CD4-positive, alpha-beta memory T cell (primary cell): ENCODE measurements at regions not wholly inside any gene's neighbourhood (a gene's known extent, or its start where the extent isn't known, plus 50 kb on each side); places are given as distances from the start of the nearest gene placed in this dataset.

Experiments used
- CTCF ChIA-PET: fragments of 350-600 bp; sonication (Branson Sonifier 250); formaldehyde crosslinking; loops from one replicate; lab custom pipeline; 2021; ENCODE audit warnings: inconsistent platforms; ENCODE audit not compliant: partially characterized antibody; lab: Charles Lee
- POLR2A ChIA-PET: fragments of 350-600 bp; sonication (Branson Sonifier 250); formaldehyde crosslinking; loops from one replicate; lab custom pipeline; 2021; ENCODE audit not compliant: partially characterized antibody; lab: Charles Lee
- DNase-seq, 5 donors: peaks; one replicate each; pipeline versions ENCODE4 v3.0.0 to v3.0.0-alpha.2; 2020 to 2022; ENCODE audit warnings: mixed read lengths in 1 of 5
- H3K27ac ChIP-seq: one replicate; pipeline ENCODE4 v1.7.0; 2013; ENCODE audit warnings: low read depth, low read length
- H3K27me3 ChIP-seq: 2 replicates; pipeline ENCODE4 v1.7.0; 2013; ENCODE audit warnings: mild to moderate bottlenecking, low read length, moderate library complexity; ENCODE audit not compliant: insufficient read depth
- H3K36me3 ChIP-seq: 2 replicates; pipeline ENCODE4 v1.7.0; 2013; ENCODE audit warnings: mild to moderate bottlenecking, low read length, moderate library complexity; ENCODE audit not compliant: insufficient read depth
- H3K4me1 ChIP-seq: 2 replicates; pipeline ENCODE4 v1.7.0; 2013; ENCODE audit warnings: mild to moderate bottlenecking, low read length, moderate library complexity; ENCODE audit not compliant: insufficient read depth
- H3K4me3 ChIP-seq, 2 donors: one replicate each; pipeline ENCODE4 v1.7.0; 2013; ENCODE audit warnings: low read length in 2 of 2, mild to moderate bottlenecking in 1 of 2
- H3K9me3 ChIP-seq, 2 donors: one replicate each; pipeline ENCODE4 v1.7.0; 2013; ENCODE audit warnings: low read length in 2 of 2, control low read depth in 1 of 2; ENCODE audit not compliant: control insufficient read depth in 1 of 2
- H3K27ac Mint-ChIP-seq, 7 donors: one replicate each; pipeline ENCODE4 v1.8.0; 2020 to 2021; ENCODE audit warnings: mixed read lengths in 7 of 7, mild to moderate bottlenecking in 6 of 7, inconsistent platforms in 3 of 7, moderate library complexity in 3 of 7
- H3K27me3 Mint-ChIP-seq, 2 donors: one replicate each; pipeline ENCODE4 v1.8.0; 2020 to 2021; ENCODE audit warnings: mixed read lengths in 2 of 2
- H3K36me3 Mint-ChIP-seq, 2 donors: one replicate each; pipeline ENCODE4 v1.8.0; 2020 to 2021; ENCODE audit warnings: mixed read lengths in 2 of 2, inconsistent platforms in 1 of 2, mild to moderate bottlenecking in 1 of 2
- H3K4me1 Mint-ChIP-seq, 4 donors: one replicate each; pipeline ENCODE4 v1.8.0; 2020 to 2021; ENCODE audit warnings: mixed read lengths in 4 of 4, mild to moderate bottlenecking in 1 of 4
- H3K4me3 Mint-ChIP-seq, 8 donors: one replicate each; pipeline ENCODE4 v1.8.0; 2020 to 2021; ENCODE audit warnings: mixed read lengths in 8 of 8, mild to moderate bottlenecking in 7 of 8, moderate library complexity in 6 of 8, inconsistent platforms in 3 of 8
- H3K9me3 Mint-ChIP-seq, 8 donors: one replicate each; pipeline ENCODE4 v1.8.0; 2020 to 2021; ENCODE audit warnings: mixed read lengths in 8 of 8, mild to moderate bottlenecking in 5 of 8, inconsistent platforms in 3 of 8, moderate library complexity in 1 of 8
- intact Hi-C: fragments of 100-400 bp; cut with micrococcal nuclease; formaldehyde crosslinking; loops from one replicate; pipeline ENCODE4 v1.15.1; 2023

GRCh38 chr22:49422701-49423100 lies 405.0 kb downstream of the BRD1 start:
- H3K27ac Mint-ChIP-seq, result peak overlapping the region in 1 of 7 donors; percentile 78
- intact Hi-C loops, result no loop called here
- H3K9me3 ChIP-seq, result no peaks in the 10 kb centered on the region
- no peaks in the 10 kb centered on the region for H3K4me1 ChIP-seq
- no peaks in the 10 kb centered on the region for H3K36me3 Mint-ChIP-seq
- no peak overlapping the region for H3K27ac ChIP-seq
- no peak overlapping the region for H3K4me3 Mint-ChIP-seq
- DNase-seq, result no peak
- H3K9me3 Mint-ChIP-seq, result peaks cover 0 to 22% (median 10%) of the 10 kb centered on the region in 8 donors
- ChIA-PET POLR2A (no interaction called here), CTCF (no interaction called here)
- H3K27me3 Mint-ChIP-seq, result peaks cover 1 to 7% of the 10 kb centered on the region in 2 donors
- H3K36me3 ChIP-seq, result no peaks in the 10 kb centered on the region
- H3K4me3 ChIP-seq, result no peak overlapping the region
- no peaks in the 10 kb centered on the region for H3K27me3 ChIP-seq
- no peaks in the 10 kb centered on the region for H3K4me1 Mint-ChIP-seq

- Mint-ChIP-seq H3K27me3 (peaks cover 1 to 4% of the 10 kb centered on the region in 2 donors), H3K4me1 (no peaks in the 10 kb centered on the region), H3K27ac (no peak overlapping the region), H3K4me3 (no peak overlapping the region), H3K9me3 (peaks cover 0 to 22% (median 10%) of the 10 kb centered on the region in 8 donors), H3K36me3 (no peaks in the 10 kb centered on the region)
- ChIA-PET CTCF (no interaction called here), POLR2A (no interaction called here)
- no peak for DNase-seq
- no peaks in the 10 kb centered on the region for H3K27me3 ChIP-seq
- H3K36me3 ChIP-seq, result no peaks in the 10 kb centered on the region
- no peaks in the 10 kb centered on the region for H3K9me3 ChIP-seq
- H3K4me3 ChIP-seq, result no peak overlapping the region
- H3K27ac ChIP-seq, result no peak overlapping the region
- intact Hi-C loops, result no loop called here
- H3K4me1 ChIP-seq, result no peaks in the 10 kb centered on the region
Measured at GRCh38 chr22:49420651-49421050, 407.0 kb downstream of the BRD1 start.

GRCh38 chr22:49419661-49420060 lies 408.0 kb downstream of the BRD1 start:
- intact Hi-C loops, result no loop called here
- H3K27ac Mint-ChIP-seq, result no peak overlapping the region
- CTCF ChIA-PET, result no interaction called here
- no peaks in the 10 kb centered on the region for H3K27me3 ChIP-seq
- no peak overlapping the region for H3K27ac ChIP-seq
- peaks cover 1 to 4% of the 10 kb centered on the region in 2 donors for H3K27me3 Mint-ChIP-seq
- no peaks in the 10 kb centered on the region for H3K36me3 ChIP-seq
- DNase-seq, result no peak
- H3K4me1 ChIP-seq, result no peaks in the 10 kb centered on the region
- no peaks in the 10 kb centered on the region for H3K9me3 ChIP-seq
- no peaks in the 10 kb centered on the region for H3K4me1 Mint-ChIP-seq
- no peak overlapping the region for H3K4me3 Mint-ChIP-seq
- no peak overlapping the region for H3K4me3 ChIP-seq
- H3K9me3 Mint-ChIP-seq, result peaks cover 0 to 22% (median 9%) of the 10 kb centered on the region in 8 donors
- POLR2A ChIA-PET, result no interaction called here
- no peaks in the 10 kb centered on the region for H3K36me3 Mint-ChIP-seq

- H3K36me3 Mint-ChIP-seq, result no peaks in the 10 kb centered on the region
- POLR2A ChIA-PET, result no interaction called here
- H3K27ac Mint-ChIP-seq, result no peak overlapping the region
- H3K4me3 Mint-ChIP-seq, result no peak overlapping the region
- CTCF ChIA-PET, result no interaction called here
- Histone ChIP-seq H3K4me1 (no peaks in the 10 kb centered on the region), H3K27me3 (no peaks in the 10 kb centered on the region), H3K27ac (no peak overlapping the region), H3K4me3 (no peak overlapping the region), H3K36me3 (no peaks in the 10 kb centered on the region), H3K9me3 (no peaks in the 10 kb centered on the region)
- DNase-seq, result no peak
- intact Hi-C loops, result no loop called here
- peaks cover 1 to 4% of the 10 kb centered on the region in 2 donors for H3K27me3 Mint-ChIP-seq
- peaks cover 0 to 22% (median 9%) of the 10 kb centered on the region in 8 donors for H3K9me3 Mint-ChIP-seq
- no peaks in the 10 kb centered on the region for H3K4me1 Mint-ChIP-seq
Measured at GRCh38 chr22:49418943-49419342, 408.7 kb downstream of the BRD1 start.

GRCh38 chr22:49418341-49418894 lies 409.3 kb downstream of the BRD1 start:
- Mint-ChIP-seq H3K36me3 (no peaks in the 10 kb centered on the region), H3K27ac (no peak overlapping the region), H3K4me3 (no peak overlapping the region), H3K27me3 (peaks cover 2 to 4% of the 10 kb centered on the region in 2 donors), H3K4me1 (no peaks in the 10 kb centered on the region), H3K9me3 (peaks cover 0 to 22% (median 9%) of the 10 kb centered on the region in 8 donors)
- Histone ChIP-seq H3K9me3 (no peaks in the 10 kb centered on the region), H3K27ac (no peak overlapping the region), H3K4me1 (no peaks in the 10 kb centered on the region), H3K27me3 (no peaks in the 10 kb centered on the region), H3K4me3 (no peak overlapping the region), H3K36me3 (no peaks in the 10 kb centered on the region)
- intact Hi-C loops, result no loop called here
- ChIA-PET POLR2A (no interaction called here), CTCF (no interaction called here)
- DNase-seq, result no peak

GRCh38 chr22:49417833-49418232 lies 409.8 kb downstream of the BRD1 start:
- H3K27me3 ChIP-seq, result no peaks in the 10 kb centered on the region
- no peaks in the 10 kb centered on the region for H3K4me1 Mint-ChIP-seq
- H3K4me3 Mint-ChIP-seq, result no peak overlapping the region
- no peaks in the 10 kb centered on the region for H3K4me1 ChIP-seq
- H3K27ac Mint-ChIP-seq, result no peak overlapping the region
- peaks cover 0 to 22% (median 9%) of the 10 kb centered on the region in 8 donors for H3K9me3 Mint-ChIP-seq
- no peaks in the 10 kb centered on the region for H3K36me3 ChIP-seq
- H3K36me3 Mint-ChIP-seq, result no peaks in the 10 kb centered on the region
- ChIA-PET POLR2A (no interaction called here), CTCF (no interaction called here)
- intact Hi-C loops, result no loop called here
- H3K9me3 ChIP-seq, result no peaks in the 10 kb centered on the region
- DNase-seq, result no peak
- peaks cover 2 to 4% of the 10 kb centered on the region in 2 donors for H3K27me3 Mint-ChIP-seq
- H3K4me3 ChIP-seq, result no peak overlapping the region
- no peak overlapping the region for H3K27ac ChIP-seq

- Mint-ChIP-seq H3K4me1 (no peaks in the 10 kb centered on the region), H3K36me3 (no peaks in the 10 kb centered on the region), H3K27me3 (peaks cover 2 to 4% of the 10 kb centered on the region in 2 donors), H3K9me3 (peaks cover 0 to 19% (median 7%) of the 10 kb centered on the region in 8 donors), H3K4me3 (no peak overlapping the region), H3K27ac (no peak overlapping the region)
- ChIA-PET POLR2A (no interaction called here), CTCF (no interaction called here)
- H3K4me1 ChIP-seq, result no peaks in the 10 kb centered on the region
- no peaks in the 10 kb centered on the region for H3K27me3 ChIP-seq
- intact Hi-C loops, result no loop called here
- no peak overlapping the region for H3K4me3 ChIP-seq
- no peaks in the 10 kb centered on the region for H3K9me3 ChIP-seq
- no peak for DNase-seq
- H3K27ac ChIP-seq, result no peak overlapping the region
- H3K36me3 ChIP-seq, result no peaks in the 10 kb centered on the region
Measured at GRCh38 chr22:49417326-49417725, 410.3 kb downstream of the BRD1 start.
